ENCODE measurements at regions not wholly inside any gene's neighbourhood (a gene's known extent, or its start where the extent isn't known, plus 50 kb on each side); places are given as distances from the start of the nearest gene placed in this dataset.

GRCh38 chr14:30272848-30273832 is 285.8 kb upstream of the G2E3 start:
- TF ChIP-seq CTCF (IDR thresholded peaks at IDR 0.05) (no peak), POLR2A (IDR thresholded peaks at IDR 0.05) (no peak)
